Neuron (in vitro differentiated cells): ENCODE measurements at regions not wholly inside any gene's neighbourhood (a gene's known extent, or its start where the extent isn't known, plus 50 kb on each side); places are given as distances from the start of the nearest gene placed in this dataset.
A peak's percentile ranks its signal among the peaks of the same experiment; 100 is the strongest.

ENCODE experiments used
- H2AFZ ChIP-seq: one replicate; pipeline ENCODE4 v1.6.1; 2013; ENCODE audit warnings: low read depth, mild to moderate bottlenecking, inconsistent platforms, low read length, moderate library complexity
- H3K27me3 ChIP-seq: one replicate; pipeline ENCODE4 v1.6.1; 2013; ENCODE audit warnings: low read length; ENCODE audit not compliant: insufficient read depth
- H3K36me3 ChIP-seq: one replicate; pipeline ENCODE4 v1.6.1; 2013; ENCODE audit warnings: low read length; ENCODE audit not compliant: insufficient read depth
- H3K4me1 ChIP-seq: one replicate; pipeline ENCODE4 v1.6.1; 2013; ENCODE audit warnings: low read length; ENCODE audit not compliant: insufficient read depth
- H3K4me3 ChIP-seq: 2 replicates; pipeline ENCODE4 v1.5.1; 2013; ENCODE audit warnings: mild to moderate bottlenecking, low read length, moderate library complexity
- H3K9me3 ChIP-seq: one replicate; pipeline ENCODE4 v1.6.1; 2013; ENCODE audit warnings: low read length

DNA sequence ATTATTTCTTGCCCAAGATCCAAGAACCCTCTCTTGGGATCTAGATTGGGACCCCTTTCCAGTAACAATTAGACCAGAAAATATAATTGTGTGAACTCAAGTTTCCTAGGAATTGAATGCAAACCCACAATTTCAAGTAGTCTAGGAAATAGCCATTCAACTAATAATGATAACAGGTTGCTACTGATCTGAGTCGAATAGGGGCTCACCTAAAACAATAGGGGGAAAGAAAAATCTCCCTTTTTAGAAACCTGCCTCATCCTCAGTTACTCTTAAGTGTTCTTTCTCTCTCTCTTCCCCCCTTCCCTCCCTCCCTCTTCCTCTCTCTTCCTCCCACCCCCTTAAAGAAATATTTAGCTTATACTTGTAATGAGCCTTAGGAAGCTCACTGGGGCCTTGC lies 555.3 kb downstream of the IGSF11 start:
- Histone ChIP-seq H3K27me3 (no peaks in the 10 kb centered on the region), H3K9me3 (no peaks in the 10 kb centered on the region), H2AFZ (no peak overlapping the region), H3K4me3 (no peak overlapping the region), H3K4me1 (no peaks in the 10 kb centered on the region), H3K36me3 (no peaks in the 10 kb centered on the region)

DNA sequence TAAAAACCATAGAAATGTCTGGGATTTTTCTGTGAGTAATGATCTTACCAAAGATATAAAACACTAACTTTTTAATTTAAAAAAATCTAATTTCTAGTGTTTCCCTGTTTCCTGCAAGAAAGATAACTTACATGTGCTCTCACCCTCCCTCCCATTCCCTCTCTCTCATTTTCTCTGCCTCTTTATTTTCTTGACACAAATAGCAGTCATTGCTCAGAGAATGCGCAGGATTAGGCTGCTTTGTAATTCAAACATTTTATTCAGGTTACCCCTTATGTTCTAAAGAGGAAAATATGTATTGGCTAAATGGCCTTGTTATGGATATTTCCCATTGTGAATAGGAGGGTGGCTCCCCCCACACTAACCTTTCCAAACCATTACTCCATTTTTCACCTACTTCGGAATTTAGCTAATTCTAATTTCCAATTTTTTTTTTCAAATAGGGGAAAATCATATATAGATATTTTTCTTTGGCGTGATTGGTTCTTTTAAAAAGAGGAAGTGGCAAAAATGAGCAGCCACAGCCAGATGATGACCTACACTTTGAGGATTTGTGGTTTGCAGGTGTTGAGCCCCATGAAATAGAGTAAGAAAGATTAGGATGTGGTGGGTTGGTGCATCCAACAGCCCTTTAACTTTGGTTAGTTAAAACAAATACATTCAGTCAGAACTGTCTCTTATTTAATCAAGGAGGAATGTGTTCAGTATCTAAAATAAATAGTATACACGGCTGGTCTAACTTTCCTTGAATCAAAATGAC lies 554.4 kb downstream of the IGSF11 start:
- Histone ChIP-seq H3K4me3 (no peak overlapping the region), H3K4me1 (no peaks in the 10 kb centered on the region), H2AFZ (no peak overlapping the region), H3K9me3 (no peaks in the 10 kb centered on the region), H3K27me3 (no peaks in the 10 kb centered on the region), H3K36me3 (no peaks in the 10 kb centered on the region)

DNA sequence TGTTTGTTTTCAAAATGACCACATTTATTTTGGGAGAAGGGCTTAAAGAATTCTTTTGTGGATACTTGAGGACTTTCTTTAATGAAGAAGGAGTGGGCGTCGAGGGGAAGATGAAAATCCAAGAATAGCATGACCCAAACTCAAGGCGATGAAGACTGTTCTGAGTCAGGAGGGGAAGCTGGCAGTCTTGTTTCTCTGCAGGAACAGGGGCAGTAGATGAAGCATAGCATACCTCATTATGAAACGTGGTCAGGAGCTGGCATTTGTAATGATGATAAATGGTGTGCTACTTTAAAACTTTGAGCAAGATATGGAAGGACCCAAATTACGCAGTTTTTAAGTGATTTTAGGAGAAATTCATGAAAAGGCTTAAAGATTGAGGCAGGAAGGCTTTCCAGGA lies 549.0 kb downstream of the IGSF11 start:
- Histone ChIP-seq H3K36me3 (no peaks in the 10 kb centered on the region), H2AFZ (no peak overlapping the region), H3K27me3 (no peaks in the 10 kb centered on the region), H3K9me3 (no peaks in the 10 kb centered on the region), H3K4me1 (no peaks in the 10 kb centered on the region), H3K4me3 (no peak overlapping the region)

DNA sequence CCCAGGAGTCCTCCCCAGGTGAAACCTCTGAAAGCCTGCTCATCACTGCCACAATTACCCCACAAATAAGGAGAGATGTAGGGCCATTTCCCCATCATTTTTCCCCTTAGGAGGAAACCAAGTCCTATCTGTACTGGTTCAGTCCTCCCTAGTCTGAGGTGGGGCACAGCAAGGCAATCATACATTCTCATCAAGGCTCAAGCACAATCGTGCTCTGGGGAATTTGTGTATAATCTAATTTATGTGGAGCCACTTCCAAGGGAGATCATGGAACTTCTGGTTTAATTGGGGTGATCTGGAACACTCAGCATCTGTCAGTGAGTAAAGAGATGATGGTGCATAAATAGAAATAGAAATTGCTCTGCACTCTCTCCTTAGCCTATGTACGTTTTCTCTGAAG lies 546.9 kb downstream of the IGSF11 start:
- H2AFZ ChIP-seq: no peak overlapping the region
- no peaks in the 10 kb centered on the region for H3K9me3 ChIP-seq
- no peaks in the 10 kb centered on the region for H3K27me3 ChIP-seq
- no peak overlapping the region for H3K4me3 ChIP-seq
- no peaks in the 10 kb centered on the region for H3K36me3 ChIP-seq
- H3K4me1 ChIP-seq: no peaks in the 10 kb centered on the region

DNA sequence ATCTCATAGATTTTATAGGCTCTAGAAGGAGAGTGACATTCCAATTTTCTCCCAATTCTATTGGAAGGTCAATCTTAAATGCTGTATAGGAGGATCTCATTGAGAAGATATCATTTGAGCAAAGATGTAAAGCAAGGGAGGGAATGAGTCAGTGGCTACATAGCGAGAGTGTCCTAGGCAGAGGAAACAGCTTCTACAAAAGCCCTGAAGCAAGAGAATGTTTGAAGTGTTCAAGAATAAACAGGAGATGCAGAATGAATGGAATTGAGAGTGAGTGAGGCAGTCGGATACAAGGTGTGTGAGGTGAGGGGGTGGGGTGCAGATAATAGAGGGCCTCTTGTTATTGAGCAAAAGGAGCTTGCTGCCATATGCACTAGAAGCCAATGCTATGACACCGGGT lies 545.9 kb downstream of the IGSF11 start:
- H3K36me3 ChIP-seq: no peaks in the 10 kb centered on the region
- H3K4me3 ChIP-seq: no peak overlapping the region
- no peaks in the 10 kb centered on the region for H3K27me3 ChIP-seq
- no peak overlapping the region for H2AFZ ChIP-seq
- H3K4me1 ChIP-seq: no peaks in the 10 kb centered on the region
- H3K9me3 ChIP-seq: no peaks in the 10 kb centered on the region

DNA sequence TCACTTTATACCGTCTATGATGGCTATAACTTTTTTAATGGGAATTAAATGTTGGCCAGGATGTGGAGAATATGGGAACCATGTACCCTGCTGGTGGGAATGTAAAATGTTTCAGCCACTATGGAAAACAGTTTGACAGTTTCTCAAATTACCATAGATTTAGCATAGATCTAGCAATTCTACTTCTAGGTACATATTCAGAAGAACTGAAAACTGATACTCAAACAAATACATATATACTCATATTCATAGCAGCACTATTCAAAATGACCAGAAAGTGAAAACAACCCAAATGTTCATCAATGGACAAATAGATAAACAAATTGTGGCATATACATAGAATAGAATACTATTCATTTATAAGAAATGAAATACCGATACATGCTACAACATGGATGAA lies 539.4 kb downstream of the IGSF11 start:
- H3K36me3 ChIP-seq: no peaks in the 10 kb centered on the region
- H3K4me1 ChIP-seq: peaks cover 8% of the 10 kb centered on the region
- no peaks in the 10 kb centered on the region for H3K9me3 ChIP-seq
- H2AFZ ChIP-seq: no peak overlapping the region
- H3K4me3 ChIP-seq: no peak overlapping the region
- no peaks in the 10 kb centered on the region for H3K27me3 ChIP-seq

DNA sequence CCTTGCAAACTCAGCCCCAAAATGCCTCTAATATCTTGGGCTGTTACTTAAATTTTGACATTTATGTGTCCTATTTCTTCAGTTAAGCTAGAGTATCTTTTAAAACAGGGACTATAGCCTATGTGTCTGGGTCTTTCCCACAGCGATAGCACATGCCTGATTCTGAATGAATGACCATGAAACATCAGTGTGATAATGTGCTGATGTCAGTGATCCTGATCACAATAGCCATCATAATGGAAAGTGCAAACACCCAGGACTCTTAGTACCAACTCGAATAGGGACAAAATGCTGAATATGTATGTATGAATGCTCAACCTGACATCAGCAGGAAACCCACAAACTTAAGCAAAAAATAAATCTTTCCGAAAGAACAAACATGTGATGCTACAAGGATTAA lies 537.4 kb downstream of the IGSF11 start:
- H2AFZ ChIP-seq: no peak overlapping the region

DNA sequence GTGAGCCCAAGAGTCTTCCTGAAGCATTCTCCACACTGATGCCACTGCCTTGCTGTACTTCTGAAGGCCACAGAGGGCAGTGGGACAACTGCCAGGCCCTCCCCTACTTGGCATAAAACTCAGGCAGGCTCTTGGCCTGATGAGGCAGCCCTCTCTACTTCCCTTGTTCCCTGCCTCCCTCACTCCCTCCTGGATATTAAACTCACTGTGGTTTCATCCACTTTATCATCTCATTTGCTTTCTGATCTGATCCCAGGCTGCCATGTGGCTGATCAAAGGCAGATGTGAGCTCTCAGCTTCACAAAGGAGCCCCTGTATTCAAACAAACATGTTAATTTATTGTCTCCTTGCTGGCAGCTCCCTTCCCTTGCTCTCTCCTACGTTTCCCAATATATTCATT lies 533.5 kb downstream of the IGSF11 start:
- Histone ChIP-seq H3K9me3 (no peaks in the 10 kb centered on the region), H3K4me3 (no peak overlapping the region), H3K4me1 (peaks cover 15% of the 10 kb centered on the region), H3K27me3 (no peaks in the 10 kb centered on the region), H2AFZ (peak overlapping the region; percentile 28), H3K36me3 (no peaks in the 10 kb centered on the region)

More for the DNA sequence above, 537.4 kb downstream of the IGSF11 start:
- no peaks in the 10 kb centered on the region for H3K27me3 ChIP-seq
- H3K36me3 ChIP-seq: no peaks in the 10 kb centered on the region
- no peaks in the 10 kb centered on the region for H3K9me3 ChIP-seq
- no peak overlapping the region for H3K4me3 ChIP-seq
- peaks cover 15% of the 10 kb centered on the region for H3K4me1 ChIP-seq

DNA sequence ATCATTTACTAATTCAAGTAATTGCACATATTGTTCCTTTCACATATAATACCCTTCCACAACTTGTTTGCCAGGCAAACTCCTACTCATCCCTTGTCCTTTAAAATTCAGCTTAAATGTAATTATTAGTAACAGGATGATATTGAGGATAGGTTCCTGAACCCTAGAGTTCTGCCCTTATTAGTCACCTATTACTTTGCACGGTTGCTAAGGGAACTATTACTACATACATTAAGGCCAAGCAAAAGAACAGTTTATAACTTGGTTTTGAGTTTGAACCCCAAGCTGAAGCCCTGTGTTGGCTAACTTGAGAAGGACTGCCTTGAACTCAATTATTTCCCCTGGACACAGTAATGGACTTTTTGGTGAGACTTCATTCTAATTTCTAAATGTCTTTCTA lies 529.7 kb downstream of the IGSF11 start:
- H2AFZ ChIP-seq: no peak overlapping the region
- no peaks in the 10 kb centered on the region for H3K9me3 ChIP-seq
- H3K4me3 ChIP-seq: no peak overlapping the region
- no peaks in the 10 kb centered on the region for H3K27me3 ChIP-seq
- H3K4me1 ChIP-seq: peaks cover 7% of the 10 kb centered on the region
- H3K36me3 ChIP-seq: no peaks in the 10 kb centered on the region

DNA sequence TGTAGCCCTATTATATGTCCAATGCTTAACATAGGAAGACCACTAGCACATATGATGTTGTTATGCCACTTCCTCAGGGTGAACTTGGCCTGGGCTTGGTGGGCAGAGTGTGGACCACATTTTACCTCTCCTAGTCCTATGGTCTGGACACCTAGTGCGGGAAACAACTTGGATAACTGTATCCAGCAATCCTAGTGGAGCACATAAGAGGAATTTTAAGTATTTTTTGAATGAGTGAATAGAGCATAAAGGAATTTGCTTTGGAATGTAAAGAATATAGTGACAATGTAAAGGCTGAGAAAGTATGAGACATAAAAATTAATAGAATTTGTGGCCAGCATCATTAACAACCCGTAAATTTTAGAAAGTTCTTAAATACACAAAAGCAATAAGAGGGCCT lies 528.9 kb downstream of the IGSF11 start:
- Histone ChIP-seq H3K4me1 (peaks cover 7% of the 10 kb centered on the region), H3K27me3 (no peaks in the 10 kb centered on the region), H2AFZ (no peak overlapping the region), H3K9me3 (no peaks in the 10 kb centered on the region), H3K36me3 (no peaks in the 10 kb centered on the region), H3K4me3 (no peak overlapping the region)

DNA sequence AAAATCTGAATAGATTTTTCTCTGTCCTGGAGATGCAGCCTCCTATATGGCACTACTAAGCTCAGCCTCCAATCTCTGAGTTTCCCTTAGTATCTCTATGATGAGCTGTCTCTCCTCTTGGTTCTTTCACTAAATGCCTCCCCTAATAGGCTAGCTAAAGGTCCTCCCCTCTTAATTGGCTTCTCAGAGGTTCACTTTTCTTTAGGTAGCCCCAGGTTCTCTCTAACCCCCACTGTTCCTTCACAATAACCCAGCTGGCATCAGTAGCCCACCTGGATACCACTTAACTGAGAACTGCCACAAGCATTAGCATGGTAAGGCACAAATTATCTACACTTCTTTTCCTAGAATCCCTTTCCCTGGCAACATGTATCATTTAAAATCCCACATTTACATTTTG lies 523.2 kb downstream of the IGSF11 start:
- H3K36me3 ChIP-seq: no peaks in the 10 kb centered on the region
- no peaks in the 10 kb centered on the region for H3K27me3 ChIP-seq
- no peaks in the 10 kb centered on the region for H3K9me3 ChIP-seq
- H3K4me1 ChIP-seq: no peaks in the 10 kb centered on the region
- H3K4me3 ChIP-seq: no peak overlapping the region
- H2AFZ ChIP-seq: no peak overlapping the region

DNA sequence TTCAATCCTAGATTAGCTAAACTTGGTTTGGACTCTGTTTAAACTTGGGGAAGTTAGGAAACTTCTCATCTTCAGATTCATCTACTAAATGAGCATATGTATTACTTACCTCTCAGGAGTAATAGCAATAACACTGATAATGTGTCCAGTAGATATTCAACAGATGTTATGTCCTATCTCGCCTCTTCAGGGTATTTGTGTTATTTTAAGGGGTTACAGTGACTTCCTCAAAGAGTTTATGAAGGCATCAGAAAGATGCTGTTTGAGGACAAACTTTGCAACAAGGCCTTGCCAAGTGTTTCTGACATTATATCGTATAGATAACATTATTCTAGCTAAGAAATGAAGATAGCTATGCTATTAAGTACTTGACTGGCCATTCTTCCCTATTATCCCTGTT lies 522.3 kb downstream of the IGSF11 start:
- no peaks in the 10 kb centered on the region for H3K9me3 ChIP-seq
- H3K27me3 ChIP-seq: no peaks in the 10 kb centered on the region
- no peaks in the 10 kb centered on the region for H3K36me3 ChIP-seq
- no peaks in the 10 kb centered on the region for H3K4me1 ChIP-seq
- H2AFZ ChIP-seq: no peak overlapping the region
- H3K4me3 ChIP-seq: no peak overlapping the region

DNA sequence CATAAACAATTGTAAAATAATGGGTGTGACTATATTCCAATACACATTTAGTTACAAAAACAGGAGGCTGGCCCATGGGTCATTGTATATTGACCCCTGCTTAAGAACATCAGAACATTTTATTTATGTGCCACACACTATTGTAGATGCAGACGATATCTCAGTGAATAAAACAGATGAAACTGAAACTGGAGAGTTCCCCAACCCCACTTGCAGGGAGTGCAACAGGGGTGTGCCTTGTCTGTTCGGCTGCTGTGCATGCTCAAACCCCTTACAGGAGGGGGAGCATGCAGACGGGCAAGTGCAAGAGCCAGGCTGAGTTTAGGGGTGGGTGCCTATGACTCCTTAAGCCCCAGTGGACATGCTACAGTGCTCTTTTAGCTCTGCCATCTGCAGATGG lies 509.6 kb downstream of the IGSF11 start:
- H3K9me3 ChIP-seq: no peaks in the 10 kb centered on the region
- no peaks in the 10 kb centered on the region for H3K36me3 ChIP-seq
- no peak overlapping the region for H3K4me3 ChIP-seq
- H3K27me3 ChIP-seq: no peaks in the 10 kb centered on the region
- no peak overlapping the region for H2AFZ ChIP-seq
- H3K4me1 ChIP-seq: no peaks in the 10 kb centered on the region
